Right lung (tissue), 2 donors: ENCODE measurements at regions not wholly inside any gene's neighbourhood (a gene's known extent, or its start where the extent isn't known, plus 50 kb on each side); places are given as distances from the start of the nearest gene placed in this dataset.
"Not testable (repeated sequence)": the region's sequence is repeated elsewhere in the genome, so short reads cannot be mapped to it uniquely, and the experiment has no call there.

ENCODE experiments used
- DNase-seq, 2 donors: peaks; one replicate each; pipeline ENCODE4 v3.0.0-alpha.2; 2013

DNA sequence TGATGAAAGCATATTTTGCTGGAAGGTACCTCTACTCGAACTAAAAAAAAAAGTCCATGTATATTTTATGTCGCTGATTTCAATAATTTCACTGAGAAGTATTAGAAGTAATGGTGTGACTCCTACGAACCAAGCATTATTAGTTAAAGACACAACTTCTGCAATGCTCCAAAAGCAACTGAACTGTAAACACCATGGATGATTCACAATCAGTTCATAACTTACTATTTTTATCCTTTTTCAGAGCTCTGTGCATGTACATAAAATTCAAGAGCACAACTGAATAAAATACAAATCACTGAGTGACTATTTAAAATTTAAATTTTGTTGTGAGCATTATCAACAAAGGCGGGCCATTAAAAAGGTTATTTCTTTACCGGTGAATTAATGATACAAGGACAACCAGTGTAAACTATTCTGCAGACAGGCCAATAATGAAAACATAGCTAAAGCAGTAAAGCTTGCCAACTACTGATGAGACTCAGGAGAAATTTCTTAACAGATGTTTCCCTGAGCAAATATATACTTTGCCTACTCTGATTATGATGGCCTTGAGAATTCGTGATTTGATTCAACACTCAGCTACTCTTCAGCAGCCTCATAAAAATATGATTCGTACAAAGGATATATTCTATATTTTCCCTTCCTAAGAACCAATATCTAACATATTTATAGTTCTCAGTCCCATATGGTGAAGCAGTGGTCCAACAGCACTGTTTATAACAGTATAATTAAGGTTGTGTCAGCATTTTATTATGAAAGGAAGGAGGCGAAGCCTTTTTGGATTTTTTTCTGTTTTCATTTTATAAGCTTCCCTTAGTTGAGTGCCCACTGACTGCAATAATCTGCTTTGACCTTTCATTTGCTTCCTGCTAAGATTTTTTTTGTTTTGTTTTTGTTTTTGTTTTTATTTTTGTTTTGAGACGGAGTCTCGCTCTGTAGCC lies 62.8 kb upstream of the NEIL3 start:
- DNase-seq, result no peak

DNA sequence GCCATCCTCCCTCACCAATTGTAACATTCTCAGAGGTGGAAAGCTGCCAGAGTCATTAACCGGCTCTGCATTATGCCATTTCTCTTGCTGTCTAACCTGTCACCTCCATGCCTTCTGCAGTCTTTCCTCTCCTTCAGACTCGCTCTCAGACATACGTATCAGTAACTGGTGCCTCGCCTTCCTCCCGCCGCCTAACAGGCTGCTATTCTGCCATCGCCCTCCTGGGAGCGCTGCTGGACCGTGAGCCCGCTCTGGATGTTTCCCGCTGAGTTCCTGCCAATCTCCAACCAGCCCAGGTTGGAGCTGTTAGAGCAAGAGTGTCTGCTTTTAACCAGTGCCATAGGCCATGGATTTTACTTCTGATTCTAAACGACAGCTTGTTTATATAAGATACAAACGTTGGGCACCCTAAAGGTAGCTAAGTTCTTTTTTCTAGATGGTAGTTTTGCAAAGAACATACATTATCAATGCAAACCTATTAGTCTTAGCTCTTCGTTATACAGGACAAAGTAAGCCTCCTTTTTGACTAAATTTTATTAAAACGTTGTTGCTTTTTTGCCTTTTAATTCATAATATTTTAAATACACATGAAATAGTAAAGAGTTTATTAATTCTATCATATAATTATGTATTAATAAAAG lies 59.5 kb upstream of the NEIL3 start:
- peak; percentile 55 to 61 for DNase-seq

DNA sequence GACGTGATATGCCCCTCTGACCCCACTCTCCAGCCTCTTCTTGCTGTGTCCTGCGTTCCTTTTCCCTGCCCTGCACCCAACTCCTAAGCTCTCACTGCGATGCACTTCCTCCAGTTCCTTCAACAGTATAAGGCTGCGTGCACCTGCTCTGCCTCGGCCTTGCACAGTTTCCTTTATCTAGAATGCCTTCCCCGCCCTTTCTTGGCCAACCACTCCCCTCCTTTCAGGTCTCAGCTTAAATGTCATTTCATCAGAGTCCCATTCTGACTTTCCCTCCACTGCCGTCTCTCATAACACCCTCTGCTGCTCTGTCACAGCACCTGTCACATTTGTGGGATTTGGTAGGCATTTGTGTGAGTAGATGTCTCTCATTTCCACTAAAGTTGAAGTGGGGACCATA lies 58.4 kb upstream of the NEIL3 start:
- no peak for DNase-seq

DNA sequence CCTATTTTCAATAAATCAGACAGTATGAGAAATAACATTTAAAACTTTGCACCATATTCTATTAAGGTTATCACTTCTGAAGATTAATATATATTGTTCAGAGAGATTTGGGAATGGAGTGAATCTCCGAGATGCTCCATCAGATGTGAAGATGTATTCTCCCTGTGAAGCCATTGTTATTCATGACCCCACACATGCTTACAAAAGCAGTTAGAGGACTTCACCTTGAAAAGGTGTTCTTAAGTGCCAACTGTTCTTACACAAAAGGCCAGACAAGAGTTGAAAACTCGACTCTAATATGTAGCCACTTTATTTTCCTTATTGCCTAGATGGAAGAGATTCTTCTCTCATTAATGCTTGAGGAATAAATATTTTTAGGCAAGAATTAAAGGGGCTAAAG lies 54.3 kb upstream of the NEIL3 start:
- no peak for DNase-seq

DNA sequence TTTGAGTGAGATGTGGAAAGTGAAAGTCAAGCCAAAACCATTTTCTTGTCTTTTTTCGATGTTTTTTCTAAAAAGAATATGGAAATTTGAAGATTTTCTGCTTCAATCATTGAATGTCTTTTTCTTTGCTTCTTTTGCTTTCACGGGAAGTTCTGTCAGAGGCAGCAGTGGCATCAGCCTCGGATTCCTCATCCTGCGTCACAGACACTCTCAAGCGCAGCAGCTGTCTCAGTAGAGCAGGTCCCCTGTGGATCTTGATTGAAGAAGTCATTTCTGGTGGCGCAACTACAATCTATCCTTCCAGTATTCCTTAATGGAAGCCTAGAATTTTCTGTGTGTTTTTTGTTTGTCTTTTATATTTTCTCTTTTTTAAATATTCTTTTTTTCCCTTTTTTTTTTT lies 52.7 kb upstream of the NEIL3 start:
- no peak for DNase-seq

DNA sequence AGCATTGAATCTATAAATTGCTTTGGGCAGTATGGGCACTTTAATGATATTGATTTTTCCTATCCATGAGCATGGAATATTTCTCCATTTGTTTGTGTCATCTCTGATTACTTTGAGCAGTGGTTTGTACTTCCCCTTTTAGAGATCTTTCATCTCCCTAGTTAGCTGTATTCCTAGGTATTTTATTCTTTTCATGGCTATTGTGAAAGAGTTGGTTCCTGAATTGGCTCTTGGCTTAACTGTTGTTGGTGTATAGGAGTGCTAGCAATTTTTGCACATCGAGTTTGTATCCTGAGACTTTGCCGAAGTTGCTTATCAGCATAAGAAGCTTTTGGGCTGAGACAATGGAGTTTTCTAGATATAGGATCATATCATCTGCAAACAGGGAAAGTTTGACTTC lies 50.2 kb upstream of the NEIL3 start:
- DNase-seq, result not testable (repeated sequence)
